Fibroblast of lung (primary cell): ENCODE measurements at regions not wholly inside any gene's neighbourhood (a gene's known extent, or its start where the extent isn't known, plus 50 kb on each side); places are given as distances from the start of the nearest gene placed in this dataset.

Source experiments
- EZH2 ChIP-seq: IDR thresholded peaks from 2 replicates; pipeline ENCODE4 v1.5.1; 2012; ENCODE audit warnings: low read length, control low read depth, mild to moderate bottlenecking; ENCODE audit errors: missing control alignments
- TF ChIP-seq, protein P1 (sequence below), 2 donors: IDR thresholded peaks in 1 of 2; conservative IDR thresholded peaks in 1 of 2; 1 replicate in 1 of 2; 2 replicates in 1 of 2; pipeline ENCODE4 v1.5.1; 2011 to 2012; ENCODE audit warnings: low read length in 2 of 2, control low read depth in 1 of 2, inconsistent platforms in 1 of 2, low read depth in 1 of 2, mild to moderate bottlenecking in 1 of 2

DNA sequence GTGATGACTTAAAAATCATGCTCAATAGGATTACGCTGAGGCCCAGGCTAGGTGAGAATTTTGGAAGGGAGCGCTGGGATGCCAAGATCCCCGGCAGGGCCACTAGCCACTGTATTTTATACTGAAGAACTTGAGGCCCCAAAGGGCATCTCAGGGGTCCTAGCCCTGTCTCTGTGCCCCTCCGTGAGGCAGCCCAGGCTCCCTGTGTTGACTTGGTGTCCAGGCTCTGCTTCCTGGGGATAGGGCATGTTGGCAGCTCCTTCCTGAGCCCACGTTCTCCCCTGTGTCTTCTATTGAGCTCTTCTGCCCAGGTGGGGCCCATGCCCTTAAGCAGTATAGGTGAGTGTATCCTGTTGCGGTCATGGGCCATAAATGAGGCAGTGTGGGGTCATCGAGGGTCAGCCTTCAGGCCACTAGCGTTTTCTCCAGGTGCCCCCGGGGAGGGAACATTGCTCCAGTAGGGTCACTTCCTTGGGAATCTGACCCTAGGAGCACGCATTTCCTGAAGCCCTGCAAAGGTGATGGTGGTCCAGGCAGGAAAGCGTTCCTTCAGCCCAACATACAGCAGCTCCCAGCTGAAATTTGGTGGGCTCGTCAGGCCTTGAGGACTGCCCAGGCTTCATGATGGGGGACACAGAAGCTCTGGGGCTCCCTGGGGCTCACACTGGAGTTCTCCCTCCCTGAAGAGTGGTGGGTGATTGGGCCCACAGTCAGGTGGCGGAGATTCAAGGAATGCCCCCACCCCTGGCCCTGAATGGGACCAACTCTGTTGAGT, 189.4 kb downstream of the UBE3A start:
- TF ChIP-seq, protein P1, sequence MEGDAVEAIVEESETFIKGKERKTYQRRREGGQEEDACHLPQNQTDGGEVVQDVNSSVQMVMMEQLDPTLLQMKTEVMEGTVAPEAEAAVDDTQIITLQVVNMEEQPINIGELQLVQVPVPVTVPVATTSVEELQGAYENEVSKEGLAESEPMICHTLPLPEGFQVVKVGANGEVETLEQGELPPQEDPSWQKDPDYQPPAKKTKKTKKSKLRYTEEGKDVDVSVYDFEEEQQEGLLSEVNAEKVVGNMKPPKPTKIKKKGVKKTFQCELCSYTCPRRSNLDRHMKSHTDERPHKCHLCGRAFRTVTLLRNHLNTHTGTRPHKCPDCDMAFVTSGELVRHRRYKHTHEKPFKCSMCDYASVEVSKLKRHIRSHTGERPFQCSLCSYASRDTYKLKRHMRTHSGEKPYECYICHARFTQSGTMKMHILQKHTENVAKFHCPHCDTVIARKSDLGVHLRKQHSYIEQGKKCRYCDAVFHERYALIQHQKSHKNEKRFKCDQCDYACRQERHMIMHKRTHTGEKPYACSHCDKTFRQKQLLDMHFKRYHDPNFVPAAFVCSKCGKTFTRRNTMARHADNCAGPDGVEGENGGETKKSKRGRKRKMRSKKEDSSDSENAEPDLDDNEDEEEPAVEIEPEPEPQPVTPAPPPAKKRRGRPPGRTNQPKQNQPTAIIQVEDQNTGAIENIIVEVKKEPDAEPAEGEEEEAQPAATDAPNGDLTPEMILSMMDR (conservative IDR thresholded peaks at IDR 0.05 in 1 of 2, IDR thresholded peaks at IDR 0.05 in 1 of 2; ENCODE audit: low read depth in 1 of 2, low read length in 2 of 2), result no peak
- TF ChIP-seq EZH2, result no peak
